Neural progenitor cell (in vitro differentiated cells): ENCODE measurements at regions not wholly inside any gene's neighbourhood (a gene's known extent, or its start where the extent isn't known, plus 50 kb on each side); places are given as distances from the start of the nearest gene placed in this dataset.

Experiments used
- DNase-seq: peaks from one replicate; pipeline ENCODE4 v3.0.0-alpha.2; 2016; ENCODE audit warnings: low spot score
- H2AFZ ChIP-seq: fragments of 200-600 bp; sonication (generic); replicated peaks from 2 replicates; pipeline ENCODE4 v1.6.1; 2016; ENCODE audit warnings: antibody characterized with exemption
- H3F3A ChIP-seq: fragments of 200-600 bp; sonication (generic); 2 replicates; pipeline ENCODE4 v1.6.1; 2016; ENCODE audit warnings: antibody characterized with exemption, low read depth
- H3K27ac ChIP-seq: fragments of 200-600 bp; sonication (generic); 2 replicates; pipeline ENCODE4 v1.5.1; 2016; ENCODE audit warnings: mild to moderate bottlenecking
- H3K27me3 ChIP-seq: fragments of 200-600 bp; sonication (generic); 2 replicates; pipeline ENCODE4 v1.6.1; 2016; ENCODE audit warnings: mild to moderate bottlenecking, moderate library complexity
- H3K36me3 ChIP-seq: fragments of 200-600 bp; sonication (generic); 2 replicates; pipeline ENCODE4 v1.5.1; 2016
- H3K4me1 ChIP-seq: fragments of 200-600 bp; sonication (generic); 2 replicates; pipeline ENCODE4 v1.6.1; 2016; ENCODE audit warnings: mixed run types
- H3K4me2 ChIP-seq: fragments of 200-600 bp; sonication (generic); 2 replicates; pipeline ENCODE4 v1.6.1; 2016
- H3K4me3 ChIP-seq: fragments of 200-600 bp; sonication (generic); 2 replicates; pipeline ENCODE4 v1.5.1; 2016
- H3K79me2 ChIP-seq: fragments of 200-600 bp; sonication (generic); 2 replicates; pipeline ENCODE4 v1.6.1; 2016; ENCODE audit warnings: low read depth
- H3K9ac ChIP-seq: fragments of 200-600 bp; sonication (generic); 2 replicates; pipeline ENCODE4 v1.6.1; 2016
- H3K9me3 ChIP-seq: fragments of 200-600 bp; sonication (generic); 2 replicates; pipeline ENCODE4 v1.5.1; 2016; ENCODE audit warnings: low read depth
- H4K20me1 ChIP-seq: fragments of 200-600 bp; sonication (generic); 2 replicates; pipeline ENCODE4 v1.6.1; 2016; ENCODE audit warnings: low read depth
- H3K27ac Mint-ChIP-seq: 3 replicates; pipeline ENCODE4 v1.8.0; 2021; ENCODE audit warnings: mixed read lengths
- H3K27me3 Mint-ChIP-seq: 2 replicates; pipeline ENCODE4 v1.8.0; 2022; ENCODE audit warnings: low read depth, mild to moderate bottlenecking, inconsistent platforms, moderate library complexity, mixed read lengths; ENCODE audit not compliant: insufficient read depth
- H3K36me3 Mint-ChIP-seq: 3 replicates; pipeline ENCODE4 v1.8.0; 2021; ENCODE audit warnings: mixed read lengths
- H3K4me1 Mint-ChIP-seq: 3 replicates; pipeline ENCODE4 v1.8.0; 2021; ENCODE audit warnings: mixed read lengths
- H3K4me3 Mint-ChIP-seq: 3 replicates; pipeline ENCODE4 v1.8.0; 2021; ENCODE audit warnings: mild to moderate bottlenecking, moderate library complexity, mixed read lengths
- H3K9me3 Mint-ChIP-seq: 3 replicates; pipeline ENCODE4 v1.8.0; 2020; ENCODE audit warnings: mixed read lengths
- CTCF ChIP-seq: fragments of 200-600 bp; sonication (generic); IDR thresholded peaks from 2 replicates; pipeline ENCODE4 v1.5.1; 2017; ENCODE audit warnings: antibody characterized with exemption, mild to moderate bottlenecking
- EZH2 ChIP-seq: fragments of 200-600 bp; sonication (generic); IDR thresholded peaks from 2 replicates; pipeline ENCODE4 v1.6.1; 2017; ENCODE audit warnings: antibody characterized with exemption, mild to moderate bottlenecking, moderate library complexity
- EZH2phosphoT487 ChIP-seq: fragments of 200-600 bp; sonication (generic); IDR thresholded peaks from 2 replicates; pipeline ENCODE4 v1.6.1; 2017; ENCODE audit warnings: antibody characterized with exemption

GRCh38 chr2:183579686-183580085 is 455.4 kb downstream of the NUP35 start:
- Histone ChIP-seq H3F3A (no peaks in the 10 kb centered on the region), H3K4me2 (no peak overlapping the region), H3K27me3 (no peaks in the 10 kb centered on the region), H3K36me3 (no peaks in the 10 kb centered on the region), H2AFZ (peak overlapping the region; percentile 18), H3K4me3 (no peak overlapping the region), H3K4me1 (no peaks in the 10 kb centered on the region), H4K20me1 (no peaks in the 10 kb centered on the region), H3K9me3 (no peaks in the 10 kb centered on the region), H3K9ac (no peak overlapping the region), H3K79me2 (no peaks in the 10 kb centered on the region), H3K27ac (no peak overlapping the region)
- H3K9me3 Mint-ChIP-seq: peaks cover 6% of the 10 kb centered on the region
- H3K27me3 Mint-ChIP-seq: no peaks in the 10 kb centered on the region
- H3K27ac Mint-ChIP-seq: no peak overlapping the region
- H3K4me3 Mint-ChIP-seq: no peak overlapping the region
- no peaks in the 10 kb centered on the region for H3K36me3 Mint-ChIP-seq
- no peaks in the 10 kb centered on the region for H3K4me1 Mint-ChIP-seq
- DNase-seq: no peak
- TF ChIP-seq CTCF: no peak
- no peak for TF ChIP-seq EZH2phosphoT487
- no peak for TF ChIP-seq EZH2

- H3K4me3 Mint-ChIP-seq: no peak overlapping the region
- H3K27ac ChIP-seq: no peak overlapping the region
- no peaks in the 10 kb centered on the region for H4K20me1 ChIP-seq
- peaks cover 4% of the 10 kb centered on the region for H3K9me3 Mint-ChIP-seq
- H2AFZ ChIP-seq: no peak overlapping the region
- H3K27me3 Mint-ChIP-seq: peaks cover 2% of the 10 kb centered on the region
- H3K36me3 Mint-ChIP-seq: no peaks in the 10 kb centered on the region
- no peak overlapping the region for H3K9ac ChIP-seq
- DNase-seq: no peak
- TF ChIP-seq EZH2 (no peak), CTCF (no peak), EZH2phosphoT487 (no peak)
- no peaks in the 10 kb centered on the region for H3K27me3 ChIP-seq
- no peaks in the 10 kb centered on the region for H3K79me2 ChIP-seq
- no peak overlapping the region for H3K4me2 ChIP-seq
- no peaks in the 10 kb centered on the region for H3K4me1 Mint-ChIP-seq
- no peaks in the 10 kb centered on the region for H3F3A ChIP-seq
- H3K27ac Mint-ChIP-seq: no peak overlapping the region
- H3K36me3 ChIP-seq: no peaks in the 10 kb centered on the region
- H3K4me3 ChIP-seq: no peak overlapping the region
- no peaks in the 10 kb centered on the region for H3K4me1 ChIP-seq
- H3K9me3 ChIP-seq: no peaks in the 10 kb centered on the region
Observed at GRCh38 chr2:183592271-183592670, 468.0 kb downstream of the NUP35 start.

- H3K27me3 ChIP-seq: no peaks in the 10 kb centered on the region
- H4K20me1 ChIP-seq: no peaks in the 10 kb centered on the region
- H3F3A ChIP-seq: no peaks in the 10 kb centered on the region
- no peak overlapping the region for H3K27ac Mint-ChIP-seq
- H2AFZ ChIP-seq: no peak overlapping the region
- peaks cover 4% of the 10 kb centered on the region for H3K9me3 Mint-ChIP-seq
- no peak overlapping the region for H3K9ac ChIP-seq
- H3K36me3 ChIP-seq: no peaks in the 10 kb centered on the region
- H3K4me2 ChIP-seq: no peak overlapping the region
- no peak overlapping the region for H3K4me3 ChIP-seq
- TF ChIP-seq EZH2phosphoT487 (no peak), CTCF (no peak), EZH2 (no peak)
- H3K36me3 Mint-ChIP-seq: no peaks in the 10 kb centered on the region
- H3K79me2 ChIP-seq: no peaks in the 10 kb centered on the region
- H3K4me1 ChIP-seq: no peaks in the 10 kb centered on the region
- no peak overlapping the region for H3K27ac ChIP-seq
- H3K9me3 ChIP-seq: no peaks in the 10 kb centered on the region
- H3K4me3 Mint-ChIP-seq: no peak overlapping the region
- no peak for DNase-seq
- peaks cover 2% of the 10 kb centered on the region for H3K27me3 Mint-ChIP-seq
- H3K4me1 Mint-ChIP-seq: no peaks in the 10 kb centered on the region
Observed at GRCh38 chr2:183594150-183594549, 469.9 kb downstream of the NUP35 start.

GRCh38 chr2:183597841-183598240 is 473.6 kb downstream of the NUP35 start:
- H3K27me3 Mint-ChIP-seq: no peaks in the 10 kb centered on the region
- H3K9me3 Mint-ChIP-seq: no peaks in the 10 kb centered on the region
- H3K27ac Mint-ChIP-seq: no peak overlapping the region
- no peak overlapping the region for H3K9ac ChIP-seq
- H2AFZ ChIP-seq: no peak overlapping the region
- H3K4me3 Mint-ChIP-seq: no peak overlapping the region
- no peaks in the 10 kb centered on the region for H3F3A ChIP-seq
- H3K36me3 ChIP-seq: no peaks in the 10 kb centered on the region
- no peak overlapping the region for H3K4me3 ChIP-seq
- DNase-seq: no peak
- no peaks in the 10 kb centered on the region for H3K4me1 Mint-ChIP-seq
- H4K20me1 ChIP-seq: no peaks in the 10 kb centered on the region
- no peaks in the 10 kb centered on the region for H3K79me2 ChIP-seq
- H3K9me3 ChIP-seq: no peaks in the 10 kb centered on the region
- no peaks in the 10 kb centered on the region for H3K27me3 ChIP-seq
- no peaks in the 10 kb centered on the region for H3K36me3 Mint-ChIP-seq
- TF ChIP-seq EZH2phosphoT487 (no peak), EZH2 (no peak), CTCF (no peak)
- no peak overlapping the region for H3K4me2 ChIP-seq
- H3K4me1 ChIP-seq: no peaks in the 10 kb centered on the region
- no peak overlapping the region for H3K27ac ChIP-seq
